GM18858 (cell line): ENCODE measurements at regions not wholly inside any gene's neighbourhood (a gene's known extent, or its start where the extent isn't known, plus 50 kb on each side); places are given as distances from the start of the nearest gene placed in this dataset.
A peak's percentile ranks its signal among the peaks of the same experiment; 100 is the strongest.

ENCODE experiments used
- ATAC-seq: cut with Tn5 transposase; IDR thresholded peaks from one replicate; pipeline ENCODE4 v1.9.1; 2021; ENCODE audit not compliant: unreplicated experiment

DNA sequence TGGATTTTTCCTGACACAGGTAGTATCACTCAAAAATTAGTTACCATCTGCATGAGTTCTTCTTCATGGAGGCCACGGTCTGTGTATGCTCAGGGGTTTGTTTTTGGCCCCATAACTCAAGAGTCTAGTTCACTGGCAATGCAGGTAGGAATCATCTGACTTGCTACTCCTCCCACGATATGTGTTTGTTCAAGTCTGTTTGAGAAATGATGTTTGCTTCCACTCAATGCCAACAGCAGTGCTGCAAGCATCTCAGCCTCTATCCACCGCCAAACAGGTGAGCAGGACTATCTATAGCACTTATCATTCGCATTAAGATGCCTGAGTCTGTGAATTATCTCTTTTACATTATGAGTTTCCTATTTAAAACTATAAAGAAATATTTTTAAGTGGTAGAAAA, 264.8 kb upstream of the PTGER4 start:
- ATAC-seq = no peak

DNA sequence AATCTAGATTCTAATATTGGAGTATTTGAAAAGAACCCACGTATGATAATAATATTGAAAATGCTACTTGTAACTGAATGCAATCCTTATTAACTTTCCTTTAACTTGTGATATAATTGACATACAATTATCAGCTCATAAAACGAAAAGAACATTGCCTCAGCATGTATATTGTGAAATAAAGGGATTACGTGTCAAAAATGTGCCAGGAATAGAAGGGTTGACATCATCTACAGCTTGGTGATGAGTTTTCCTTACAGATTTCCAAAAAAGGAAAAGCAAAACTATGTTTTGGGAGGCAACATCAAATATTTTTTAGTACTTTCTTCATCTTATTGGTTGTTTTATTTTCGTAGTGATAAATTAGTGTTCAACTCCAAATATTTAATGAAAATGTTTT, 266.0 kb upstream of the PTGER4 start:
- ATAC-seq = no peak

DNA sequence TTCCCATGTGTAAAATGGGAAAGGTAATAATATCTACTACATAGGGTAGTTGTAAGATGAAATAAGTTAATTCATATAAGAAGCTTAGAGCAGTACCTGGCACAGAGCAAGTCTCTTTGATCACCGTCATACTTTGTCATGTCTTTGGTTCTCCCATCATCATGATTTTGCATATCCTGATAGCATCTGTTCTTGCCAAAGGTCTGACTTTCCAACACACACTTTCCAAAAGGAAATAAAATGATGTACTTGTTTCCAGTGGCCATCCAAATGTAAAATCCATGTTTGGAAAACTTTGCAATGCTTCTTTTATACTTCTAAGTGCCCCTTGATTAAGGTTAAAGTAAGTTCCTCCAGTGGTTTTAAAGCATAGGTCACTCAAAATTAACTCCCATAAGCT, 266.9 kb upstream of the PTGER4 start:
- no peak for ATAC-seq

GRCh38 chr5:40410964-40411635, 268.6 kb upstream of the PTGER4 start:
- ATAC-seq = no peak

DNA sequence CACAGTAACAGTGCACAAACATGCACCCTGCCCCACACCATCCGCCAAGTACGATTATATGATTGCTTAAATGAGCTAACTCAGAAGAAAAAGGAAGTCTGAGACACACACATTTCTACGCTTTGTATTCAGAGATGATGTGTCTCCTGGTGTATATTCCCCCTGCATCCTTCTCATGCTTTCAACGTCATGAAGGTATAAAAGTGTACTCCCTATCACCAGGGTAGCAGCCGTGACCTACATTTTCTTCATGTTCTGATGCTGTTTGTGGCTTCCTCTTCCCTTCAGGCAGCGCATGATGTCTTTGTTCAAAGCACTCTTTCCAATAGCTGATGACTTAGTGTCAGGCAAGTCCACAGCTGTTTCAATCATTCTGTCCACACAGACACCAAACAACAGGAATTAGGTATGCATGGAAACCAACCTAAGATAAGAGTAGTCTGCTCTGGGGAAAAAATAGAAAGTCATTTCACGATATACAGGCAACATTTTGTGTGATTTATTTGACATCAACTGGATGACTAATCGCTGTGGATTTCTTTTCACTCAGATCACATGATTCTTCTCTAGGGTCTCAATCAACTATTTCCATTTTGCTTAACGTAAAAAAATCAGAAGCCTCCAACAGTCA, 269.4 kb upstream of the PTGER4 start:
- no peak for ATAC-seq

DNA sequence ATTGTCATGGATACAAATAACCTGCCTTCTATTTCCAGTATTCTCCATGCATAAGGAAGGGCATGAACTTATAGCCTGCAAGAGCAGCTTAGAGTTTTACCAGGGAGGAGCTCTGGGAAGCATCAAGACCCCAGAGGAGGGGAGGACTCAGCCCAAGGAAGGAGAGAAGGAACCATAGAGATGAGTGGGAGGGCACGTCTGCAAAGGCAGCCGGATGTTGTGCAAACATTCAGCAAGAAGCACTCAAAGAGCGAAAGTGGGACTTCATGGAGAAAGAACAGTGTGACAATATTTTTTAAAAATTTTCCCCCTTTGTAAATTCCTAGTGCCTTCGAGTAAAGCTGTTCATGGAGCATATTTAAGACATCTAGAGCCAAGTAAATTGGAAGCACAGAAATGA, 270.1 kb upstream of the PTGER4 start:
- ATAC-seq = no peak

DNA sequence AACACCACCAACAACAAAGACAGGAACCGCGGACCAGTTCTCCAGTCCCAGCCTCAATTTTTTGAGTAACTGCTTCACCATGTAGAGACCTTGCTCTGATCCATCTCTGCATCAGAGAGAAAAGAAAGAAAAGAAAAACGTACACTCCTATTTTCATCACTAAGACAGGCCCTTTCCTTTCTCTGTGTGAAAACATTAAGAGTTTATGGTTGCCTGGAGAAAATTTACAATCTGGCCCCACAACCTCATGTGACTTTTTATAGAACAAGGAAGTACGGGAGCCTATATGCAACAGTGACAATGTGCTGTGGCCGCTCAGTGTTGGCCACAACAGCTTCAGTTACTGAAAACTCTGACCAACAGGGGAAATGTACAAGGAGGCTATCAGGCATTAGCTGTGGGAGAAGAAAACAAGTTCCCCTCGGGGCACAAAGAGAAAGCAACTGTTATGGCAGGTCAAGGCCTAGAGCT, 272.9 kb upstream of the PTGER4 start:
- ATAC-seq = no peak

- no peak for ATAC-seq
Observed at GRCh38 chr5:40405996-40406740, 273.5 kb upstream of the PTGER4 start.

DNA sequence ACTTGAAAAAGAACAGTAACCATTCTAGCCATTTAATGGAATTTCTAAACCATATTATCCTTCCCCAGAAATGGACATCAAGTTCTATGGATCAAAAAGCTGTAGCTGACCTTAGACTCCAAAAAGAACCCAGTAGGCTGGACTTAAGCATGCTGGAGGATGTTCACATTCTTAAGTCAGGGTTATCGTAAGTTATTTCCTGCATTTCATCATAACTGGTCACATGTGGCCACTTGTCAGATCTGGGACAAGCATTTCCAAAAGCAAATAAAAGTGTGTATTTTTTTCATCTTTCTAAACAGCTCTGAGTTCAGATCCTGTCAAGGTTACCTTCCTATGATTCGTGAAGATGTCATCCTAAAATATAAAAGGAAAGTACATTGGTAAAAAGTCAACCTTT, 274.5 kb upstream of the PTGER4 start:
- no peak for ATAC-seq

- peak; percentile 67 for ATAC-seq
Observed at GRCh38 chr5:40404613-40405012, 275.1 kb upstream of the PTGER4 start.

DNA sequence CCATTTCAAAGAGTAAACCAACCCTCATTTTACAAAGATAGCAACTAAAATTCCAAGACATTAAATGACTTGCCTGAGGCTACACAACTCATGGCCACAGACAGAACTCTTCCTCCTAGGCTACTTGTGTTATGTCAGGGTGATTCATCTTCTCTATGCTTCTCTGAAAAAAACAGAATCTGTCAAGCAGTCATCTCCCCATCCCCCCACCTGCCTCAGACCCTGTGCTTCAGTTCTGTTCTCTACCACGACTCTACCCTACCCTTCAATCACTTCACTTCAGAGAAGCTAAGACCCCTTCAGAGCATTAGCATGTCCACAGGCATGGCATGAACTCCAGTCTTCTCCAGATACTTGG, 277.7 kb upstream of the PTGER4 start:
- no peak for ATAC-seq

- peak; percentile 57 for ATAC-seq
Observed at GRCh38 chr5:40401284-40402006, 278.3 kb upstream of the PTGER4 start.

DNA sequence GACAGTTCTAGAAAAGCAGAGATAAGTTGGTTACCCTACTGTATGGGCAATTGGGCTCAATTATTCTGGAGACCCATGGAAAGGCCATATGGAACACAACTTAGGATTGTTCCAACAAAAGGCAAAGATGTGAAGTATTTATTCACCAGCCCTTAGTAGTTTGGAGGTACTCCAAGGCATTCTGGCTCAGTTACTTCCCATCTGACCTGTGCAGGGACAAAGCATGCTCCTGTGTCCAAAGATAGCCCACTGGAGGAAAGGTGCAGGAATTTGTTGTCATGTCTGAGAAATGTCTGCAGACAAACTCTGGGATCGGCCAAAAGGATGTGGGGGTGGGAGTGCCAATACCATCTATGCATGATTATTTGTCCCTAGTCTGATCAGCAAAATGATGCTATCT, 279.5 kb upstream of the PTGER4 start:
- no peak for ATAC-seq

DNA sequence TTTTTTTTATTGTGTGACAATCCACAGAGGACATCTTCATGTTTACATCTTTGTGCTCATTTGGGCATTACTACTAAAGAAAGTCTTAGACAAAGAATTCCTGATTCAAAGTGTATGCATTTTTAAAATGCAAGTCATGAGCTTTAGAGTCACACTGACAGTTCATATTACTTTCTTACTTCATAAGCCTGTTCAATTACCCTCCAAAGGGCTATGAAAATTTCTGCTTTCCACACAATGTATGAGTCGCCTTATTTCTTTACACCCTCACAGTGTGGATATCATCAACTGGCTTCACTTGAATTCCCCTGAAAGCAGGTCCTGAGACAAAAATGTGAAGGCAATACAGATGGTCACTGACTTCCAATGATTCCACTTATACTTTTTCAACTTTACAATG, 280.4 kb upstream of the PTGER4 start:
- ATAC-seq = no peak

DNA sequence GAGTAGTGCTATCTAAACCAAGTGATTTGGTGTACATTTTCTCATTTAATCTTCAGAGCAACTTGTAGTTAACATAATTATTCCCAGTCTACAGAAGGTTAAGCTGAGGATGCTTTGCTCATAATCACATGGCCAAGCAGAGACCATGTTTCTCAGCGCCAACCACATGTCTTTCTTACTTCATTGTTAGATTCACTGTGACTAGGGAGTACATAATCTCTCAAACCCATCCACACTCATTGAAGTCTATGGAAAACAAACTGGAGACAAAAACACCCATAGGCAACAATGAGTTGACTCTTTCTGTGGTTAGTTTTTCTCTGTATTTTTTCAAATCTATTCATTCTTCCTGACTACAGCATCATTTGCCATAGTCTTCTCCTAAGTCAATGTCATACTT, 281.7 kb upstream of the PTGER4 start:
- no peak for ATAC-seq

- ATAC-seq = no peak
Observed at GRCh38 chr5:40397091-40397490, 282.6 kb upstream of the PTGER4 start.

- no peak for ATAC-seq
Observed at GRCh38 chr5:40396317-40396716, 283.4 kb upstream of the PTGER4 start.

DNA sequence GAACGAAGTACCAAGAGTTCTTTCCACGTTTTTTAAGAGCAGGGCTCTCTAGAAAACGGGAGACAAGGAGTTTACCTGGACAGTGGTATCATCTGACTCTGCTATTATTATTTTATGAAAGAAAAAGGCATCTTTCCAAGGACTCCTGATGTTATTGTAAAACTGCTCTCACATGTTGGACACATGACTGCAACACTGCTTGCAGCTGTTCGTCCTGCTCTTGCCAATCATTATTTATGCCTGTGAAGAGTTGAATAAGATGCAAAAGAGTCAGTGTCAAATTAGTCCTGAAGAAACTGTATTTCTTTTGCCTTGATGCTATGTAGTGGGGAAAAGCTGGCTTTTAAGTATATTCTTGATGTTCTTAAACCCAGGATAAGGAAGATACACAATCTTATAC, 284.5 kb upstream of the PTGER4 start:
- no peak for ATAC-seq

DNA sequence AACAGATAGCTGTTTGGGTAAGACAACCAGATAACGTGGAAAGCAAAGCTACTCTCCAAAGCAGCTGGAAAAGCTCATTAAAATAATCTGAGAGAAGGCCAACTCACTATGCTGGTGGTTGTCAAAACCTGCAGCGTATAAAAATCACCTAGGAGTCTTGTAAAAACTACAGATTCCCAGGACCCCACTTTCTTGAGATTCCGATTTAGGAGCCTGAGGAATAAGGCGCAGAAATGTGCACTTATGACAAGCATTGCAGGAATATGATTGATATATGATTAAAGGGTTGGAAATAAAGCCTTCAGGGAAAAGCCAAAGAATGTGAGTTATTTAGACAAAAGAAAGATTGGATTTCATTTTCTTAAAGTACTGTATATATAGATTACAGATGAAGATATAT, 285.0 kb upstream of the PTGER4 start:
- no peak for ATAC-seq

DNA sequence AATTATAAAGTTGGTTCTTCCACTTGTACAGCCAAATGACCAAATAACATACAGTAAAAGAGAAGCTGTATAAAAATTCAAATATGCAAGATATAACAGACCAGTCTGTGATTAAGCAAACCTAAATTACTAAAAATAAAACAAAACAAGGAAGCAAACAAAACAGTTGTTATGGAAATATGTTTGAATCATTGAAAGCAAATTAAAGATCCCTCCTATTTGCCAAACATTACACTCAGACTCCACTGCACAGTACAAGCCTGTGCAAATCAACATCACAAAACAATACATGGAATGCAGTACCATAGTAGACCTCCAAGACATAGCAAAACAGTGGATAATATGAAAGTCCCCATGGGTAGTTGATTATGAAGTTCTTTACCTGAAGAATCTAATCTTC, 288.1 kb upstream of the PTGER4 start:
- no peak for ATAC-seq

GRCh38 chr5:40390281-40391149, 289.2 kb upstream of the PTGER4 start:
- ATAC-seq = no peak
